ENCODE measurements at regions not wholly inside any gene's neighbourhood (a gene's known extent, or its start where the extent isn't known, plus 50 kb on each side); places are given as distances from the start of the nearest gene placed in this dataset.

- no peak overlapping the region for H3K4me3 ChIP-seq (replicated peaks; ENCODE audit: low read depth, low read length)
- no peak for DNase-seq (ENCODE audit: extremely low read depth, low read depth)
- TF ChIP-seq CTCF (IDR thresholded peaks at IDR 0.05; ENCODE audit: low read depth, low read length, missing control alignments) = no peak
Measured at GRCh38 chr7:7125963-7126362, 56.4 kb upstream of the C1GALT1 start.

- TF ChIP-seq CTCF (IDR thresholded peaks at IDR 0.05; ENCODE audit: low read depth, low read length, missing control alignments) = no peak
- DNase-seq (ENCODE audit: extremely low read depth, low read depth) = no peak
- H3K4me3 ChIP-seq (replicated peaks; ENCODE audit: low read depth, low read length) = no peak overlapping the region
Measured at GRCh38 chr7:7127773-7128172, 54.6 kb upstream of the C1GALT1 start.

- no peak for DNase-seq (ENCODE audit: extremely low read depth, low read depth)
- no peak for TF ChIP-seq CTCF (IDR thresholded peaks at IDR 0.05; ENCODE audit: low read depth, low read length, missing control alignments)
- H3K4me3 ChIP-seq (replicated peaks; ENCODE audit: low read depth, low read length) = no peak overlapping the region
Measured at GRCh38 chr7:7129381-7129780, 53.0 kb upstream of the C1GALT1 start.

GRCh38 chr7:7131273-7131672 lies 51.1 kb upstream of the C1GALT1 start:
- DNase-seq (ENCODE audit: extremely low read depth, low read depth) = no peak
- no peak for TF ChIP-seq CTCF (IDR thresholded peaks at IDR 0.05; ENCODE audit: low read depth, low read length, missing control alignments)
- H3K4me3 ChIP-seq (replicated peaks; ENCODE audit: low read depth, low read length) = no peak overlapping the region
